ENCODE measurements at regions not wholly inside any gene's neighbourhood (a gene's known extent, or its start where the extent isn't known, plus 50 kb on each side); places are given as distances from the start of the nearest gene placed in this dataset.

GRCh38 chr3:31405515-31405914, 127.2 kb upstream of the STT3B start:
- Histone ChIP-seq H3K4me3 (ENCODE audit: insufficient read depth, low read length) (no peak overlapping the region), H3K79me2 (ENCODE audit: insufficient read depth, low read length) (no peaks in the 10 kb centered on the region), H3K4me2 (ENCODE audit: insufficient read depth, low read length) (no peak overlapping the region), H4K20me1 (ENCODE audit: insufficient read depth, low read length) (no peaks in the 10 kb centered on the region), H3K36me3 (ENCODE audit: insufficient read depth, low read length) (no peaks in the 10 kb centered on the region), H3K27me3 (ENCODE audit: insufficient read depth, low read length) (peaks cover 10% of the 10 kb centered on the region), H3K4me1 (ENCODE audit: insufficient read depth, low read length) (peaks cover 9% of the 10 kb centered on the region), H3K9me3 (ENCODE audit: low read depth, low read length) (no peaks in the 10 kb centered on the region), H2AFZ (ENCODE audit: low read length) (no peak overlapping the region), H3K27ac (ENCODE audit: low read depth, low read length) (no peak overlapping the region)
- no peak for DNase-seq (ENCODE audit: insufficient read length, low spot score, missing footprints)
- TF ChIP-seq, protein P1, sequence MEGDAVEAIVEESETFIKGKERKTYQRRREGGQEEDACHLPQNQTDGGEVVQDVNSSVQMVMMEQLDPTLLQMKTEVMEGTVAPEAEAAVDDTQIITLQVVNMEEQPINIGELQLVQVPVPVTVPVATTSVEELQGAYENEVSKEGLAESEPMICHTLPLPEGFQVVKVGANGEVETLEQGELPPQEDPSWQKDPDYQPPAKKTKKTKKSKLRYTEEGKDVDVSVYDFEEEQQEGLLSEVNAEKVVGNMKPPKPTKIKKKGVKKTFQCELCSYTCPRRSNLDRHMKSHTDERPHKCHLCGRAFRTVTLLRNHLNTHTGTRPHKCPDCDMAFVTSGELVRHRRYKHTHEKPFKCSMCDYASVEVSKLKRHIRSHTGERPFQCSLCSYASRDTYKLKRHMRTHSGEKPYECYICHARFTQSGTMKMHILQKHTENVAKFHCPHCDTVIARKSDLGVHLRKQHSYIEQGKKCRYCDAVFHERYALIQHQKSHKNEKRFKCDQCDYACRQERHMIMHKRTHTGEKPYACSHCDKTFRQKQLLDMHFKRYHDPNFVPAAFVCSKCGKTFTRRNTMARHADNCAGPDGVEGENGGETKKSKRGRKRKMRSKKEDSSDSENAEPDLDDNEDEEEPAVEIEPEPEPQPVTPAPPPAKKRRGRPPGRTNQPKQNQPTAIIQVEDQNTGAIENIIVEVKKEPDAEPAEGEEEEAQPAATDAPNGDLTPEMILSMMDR (IDR thresholded peaks at IDR 0.05; ENCODE audit: extremely low read depth, low read depth, low read length): no peak

DNA sequence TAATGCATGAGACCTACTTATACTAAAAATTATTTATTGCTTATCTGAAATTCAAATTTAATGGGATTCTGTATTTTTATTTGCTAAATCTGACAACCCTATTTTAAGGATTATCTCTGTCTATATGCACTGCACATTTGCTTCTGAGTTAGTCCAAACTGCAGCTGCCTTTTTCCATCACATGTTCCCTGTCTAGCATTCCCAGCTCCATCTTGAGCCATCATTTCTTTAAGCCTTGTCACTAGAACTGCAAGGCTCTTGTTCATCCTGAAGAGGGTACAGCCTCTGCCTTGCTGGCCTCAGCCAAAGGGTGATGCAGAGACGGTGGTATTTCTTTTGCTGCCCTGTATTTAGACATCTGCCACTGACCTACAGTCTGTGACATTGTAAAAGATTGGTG, 125.8 kb upstream of the STT3B start:
- peaks cover under 1% of the 10 kb centered on the region for H3K27me3 ChIP-seq (ENCODE audit: insufficient read depth, low read length)
- H3K9me3 ChIP-seq (ENCODE audit: low read depth, low read length): no peaks in the 10 kb centered on the region
- H3K4me1 ChIP-seq (ENCODE audit: insufficient read depth, low read length): peaks cover 9% of the 10 kb centered on the region
- no peaks in the 10 kb centered on the region for H3K36me3 ChIP-seq (ENCODE audit: insufficient read depth, low read length)
- no peaks in the 10 kb centered on the region for H3K79me2 ChIP-seq (ENCODE audit: insufficient read depth, low read length)
- H3K4me3 ChIP-seq (ENCODE audit: insufficient read depth, low read length): no peak overlapping the region
- no peaks in the 10 kb centered on the region for H4K20me1 ChIP-seq (ENCODE audit: insufficient read depth, low read length)
- TF ChIP-seq, protein P1 (IDR thresholded peaks at IDR 0.05; ENCODE audit: extremely low read depth, low read depth, low read length): no peak
- no peak overlapping the region for H3K27ac ChIP-seq (ENCODE audit: low read depth, low read length)
- H3K4me2 ChIP-seq (ENCODE audit: insufficient read depth, low read length): no peak overlapping the region
- H2AFZ ChIP-seq (ENCODE audit: low read length): no peak overlapping the region
- no peak for DNase-seq (ENCODE audit: insufficient read length, low spot score, missing footprints)

GRCh38 chr3:31407665-31408064, 125.1 kb upstream of the STT3B start:
- no peak overlapping the region for H2AFZ ChIP-seq (ENCODE audit: low read length)
- H3K79me2 ChIP-seq (ENCODE audit: insufficient read depth, low read length): no peaks in the 10 kb centered on the region
- H3K27me3 ChIP-seq (ENCODE audit: insufficient read depth, low read length): no peaks in the 10 kb centered on the region
- TF ChIP-seq, protein P1 (IDR thresholded peaks at IDR 0.05; ENCODE audit: extremely low read depth, low read depth, low read length): no peak
- H3K4me3 ChIP-seq (ENCODE audit: insufficient read depth, low read length): no peak overlapping the region
- no peak overlapping the region for H3K27ac ChIP-seq (ENCODE audit: low read depth, low read length)
- peaks cover 9% of the 10 kb centered on the region for H3K4me1 ChIP-seq (ENCODE audit: insufficient read depth, low read length)
- no peaks in the 10 kb centered on the region for H3K9me3 ChIP-seq (ENCODE audit: low read depth, low read length)
- no peak for DNase-seq (ENCODE audit: insufficient read length, low spot score, missing footprints)
- H4K20me1 ChIP-seq (ENCODE audit: insufficient read depth, low read length): no peaks in the 10 kb centered on the region
- no peak overlapping the region for H3K4me2 ChIP-seq (ENCODE audit: insufficient read depth, low read length)
- H3K36me3 ChIP-seq (ENCODE audit: insufficient read depth, low read length): no peaks in the 10 kb centered on the region

DNA sequence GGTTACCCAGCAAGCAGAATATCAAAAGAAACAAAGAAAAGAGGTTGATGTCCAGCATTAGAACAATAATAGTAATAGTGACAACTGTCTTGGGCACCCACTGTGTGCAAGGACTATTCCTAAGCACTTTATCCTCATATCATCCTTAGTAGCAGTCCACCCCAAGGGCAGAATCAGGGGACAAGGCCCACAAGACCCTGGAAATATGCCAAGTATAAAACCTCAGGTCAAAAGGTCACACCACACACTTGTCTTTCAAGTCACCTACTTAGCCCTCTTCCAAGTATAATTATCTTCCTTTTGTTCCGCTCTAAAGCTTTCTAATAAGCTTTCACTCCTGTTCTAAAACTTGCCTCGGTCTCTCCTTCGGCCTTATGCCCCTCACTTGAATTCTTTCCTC, 124.0 kb upstream of the STT3B start:
- no peak overlapping the region for H2AFZ ChIP-seq (ENCODE audit: low read length)
- no peaks in the 10 kb centered on the region for H3K27me3 ChIP-seq (ENCODE audit: insufficient read depth, low read length)
- H4K20me1 ChIP-seq (ENCODE audit: insufficient read depth, low read length): no peaks in the 10 kb centered on the region
- DNase-seq (ENCODE audit: insufficient read length, low spot score, missing footprints): no peak
- no peak overlapping the region for H3K27ac ChIP-seq (ENCODE audit: low read depth, low read length)
- TF ChIP-seq, protein P1 (IDR thresholded peaks at IDR 0.05; ENCODE audit: extremely low read depth, low read depth, low read length): no peak
- H3K9me3 ChIP-seq (ENCODE audit: low read depth, low read length): no peaks in the 10 kb centered on the region
- H3K4me3 ChIP-seq (ENCODE audit: insufficient read depth, low read length): no peak overlapping the region
- no peaks in the 10 kb centered on the region for H3K79me2 ChIP-seq (ENCODE audit: insufficient read depth, low read length)
- no peak overlapping the region for H3K4me2 ChIP-seq (ENCODE audit: insufficient read depth, low read length)
- peaks cover 9% of the 10 kb centered on the region for H3K4me1 ChIP-seq (ENCODE audit: insufficient read depth, low read length)
- H3K36me3 ChIP-seq (ENCODE audit: insufficient read depth, low read length): no peaks in the 10 kb centered on the region
